Right lobe of liver (tissue), 6 donors: ENCODE measurements at regions not wholly inside any gene's neighbourhood (a gene's known extent, or its start where the extent isn't known, plus 50 kb on each side); places are given as distances from the start of the nearest gene placed in this dataset.

Experiments used
- ATAC-seq, 4 donors: fragments of 200-7000 bp; cut with Tn5 transposase; one replicate each; pipeline ENCODE4 v1.9.1; 2020; ENCODE audit warnings: mild to moderate bottlenecking in 4 of 4, moderate library complexity in 4 of 4
- DNase-seq, 3 donors: peaks; one replicate each; pipeline ENCODE4 v3.0.0-alpha.2; 2020
- H3K27ac ChIP-seq, 3 donors: fragments of 200-600 bp; one replicate each; pipeline ENCODE4 v1.8.0; 2022
- H3K27me3 ChIP-seq, 2 donors: fragments of 200-600 bp; one replicate each; pipeline ENCODE4 v1.8.0; 2022
- H3K36me3 ChIP-seq, 4 donors: fragments of 200-600 bp; sonication (generic) in 1 of 4; one replicate each; pipeline versions ENCODE4 v1.5.1 to v1.8.0; 2017 to 2022; ENCODE audit warnings: control low read depth in 1 of 4
- H3K4me1 ChIP-seq, 4 donors: fragments of 200-600 bp; sonication (generic) in 1 of 4; one replicate each; pipeline versions ENCODE4 v1.5.1 to v1.8.0; 2017 to 2022; ENCODE audit warnings: control low read depth in 1 of 4
- H3K4me3 ChIP-seq, 3 donors: fragments of 200-600 bp; one replicate each; pipeline ENCODE4 v1.8.0; 2022
- H3K9me3 ChIP-seq, 4 donors: fragments of 200-600 bp; sonication (generic) in 1 of 4; one replicate each; pipeline versions ENCODE4 v1.5.1 to v1.8.0; 2017 to 2022; ENCODE audit warnings: control low read depth in 1 of 4
- POLR2A ChIP-seq: fragments of 450-650 bp; IDR thresholded peaks from one replicate; pipeline ENCODE4 v1.6.1; 2017; ENCODE audit warnings: antibody characterized with exemption, mild to moderate bottlenecking
- whole genome bisulfite sequencing: methylation state at CpG from one replicate; pipeline ENCODE4 v1.1.6; 2018; ENCODE audit warnings: low coverage, low lambda C conversion rate; ENCODE audit not compliant: insufficient coverage; ENCODE audit errors: missing lambda C conversion rate; 5-methylcytosine and 5-hydroxymethylcytosine counted together
- intact Hi-C, 2 donors: fragments of 100-400 bp; cut with DNase I; formaldehyde crosslinking; loops; one replicate each; pipeline versions ENCODE4 v1.11.2 to v1.14.1; 2022
- TF ChIP-seq, protein P1 (sequence below), 4 donors: fragments of 200-600 bp in 3 of 4; fragments of 450-650 bp in 1 of 4; IDR thresholded peaks; one replicate each; pipeline versions ENCODE4 v1.5.1 to v1.8.0; 2016 to 2022; ENCODE audit warnings: antibody characterized with exemption in 4 of 4, mild to moderate bottlenecking in 2 of 4
- donor health status: DM: no; HTN: yes; CAD: no.
- donor health status: DM: no; HTN: no; CAD: no.
- donor health status: DM: no; HTN: no; CAD: no.
- donor health status: DM: no; HTN: yes; CAD: no.
- donor health status: DM: no; HTN: yes; CAD: no.

DNA sequence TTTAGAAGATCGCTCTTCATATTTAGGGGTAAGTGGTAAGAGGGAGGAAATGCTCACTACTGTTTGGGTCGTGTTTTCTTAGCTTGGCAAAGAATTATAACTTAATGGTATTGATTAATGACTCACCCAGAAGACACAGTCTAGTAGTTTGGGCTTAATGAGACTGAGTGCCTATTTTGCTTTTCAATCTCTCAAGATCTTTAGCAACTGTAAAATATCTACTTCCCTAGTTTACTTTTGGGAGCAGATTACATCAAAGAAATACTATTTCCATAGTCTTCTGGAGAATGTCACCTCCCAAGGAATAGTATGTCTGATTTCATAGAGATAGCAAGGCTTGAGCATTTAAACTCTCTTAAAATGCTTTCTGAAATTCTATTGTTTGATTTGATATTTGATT, 100.5 kb upstream of the SLC25A13 start:
- Histone ChIP-seq H3K36me3 (no peaks in the 10 kb centered on the region), H3K27me3 (no peaks in the 10 kb centered on the region), H3K4me3 (no peak overlapping the region), H3K4me1 (peaks cover 0 to 5% (median 2%) of the 10 kb centered on the region in 4 donors), H3K9me3 (no peaks in the 10 kb centered on the region), H3K27ac (no peak overlapping the region)
- WGBS, result 63% methylated on average over 2 of the region's 2 CpGs
- intact Hi-C loops, result no loop called here
- TF ChIP-seq POLR2A, result no peak
- TF ChIP-seq, protein P1, sequence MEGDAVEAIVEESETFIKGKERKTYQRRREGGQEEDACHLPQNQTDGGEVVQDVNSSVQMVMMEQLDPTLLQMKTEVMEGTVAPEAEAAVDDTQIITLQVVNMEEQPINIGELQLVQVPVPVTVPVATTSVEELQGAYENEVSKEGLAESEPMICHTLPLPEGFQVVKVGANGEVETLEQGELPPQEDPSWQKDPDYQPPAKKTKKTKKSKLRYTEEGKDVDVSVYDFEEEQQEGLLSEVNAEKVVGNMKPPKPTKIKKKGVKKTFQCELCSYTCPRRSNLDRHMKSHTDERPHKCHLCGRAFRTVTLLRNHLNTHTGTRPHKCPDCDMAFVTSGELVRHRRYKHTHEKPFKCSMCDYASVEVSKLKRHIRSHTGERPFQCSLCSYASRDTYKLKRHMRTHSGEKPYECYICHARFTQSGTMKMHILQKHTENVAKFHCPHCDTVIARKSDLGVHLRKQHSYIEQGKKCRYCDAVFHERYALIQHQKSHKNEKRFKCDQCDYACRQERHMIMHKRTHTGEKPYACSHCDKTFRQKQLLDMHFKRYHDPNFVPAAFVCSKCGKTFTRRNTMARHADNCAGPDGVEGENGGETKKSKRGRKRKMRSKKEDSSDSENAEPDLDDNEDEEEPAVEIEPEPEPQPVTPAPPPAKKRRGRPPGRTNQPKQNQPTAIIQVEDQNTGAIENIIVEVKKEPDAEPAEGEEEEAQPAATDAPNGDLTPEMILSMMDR (IDR thresholded peaks at IDR 0.05), result no peak
- DNase-seq, result no peak
- no peak for ATAC-seq

GRCh38 chr7:96418581-96418980, 96.7 kb upstream of the SLC25A13 start:
- DNase-seq (no peak), ATAC-seq (no peak)
- peaks cover 0 to 28% (median 14%) of the 10 kb centered on the region in 4 donors for H3K4me1 ChIP-seq
- H3K27me3 ChIP-seq, result no peaks in the 10 kb centered on the region
- no peak overlapping the region for H3K27ac ChIP-seq
- H3K4me3 ChIP-seq, result no peak overlapping the region
- H3K36me3 ChIP-seq, result no peaks in the 10 kb centered on the region
- TF ChIP-seq POLR2A, result no peak
- TF ChIP-seq, protein P1 (IDR thresholded peaks at IDR 0.05), result no peak
- intact Hi-C loops, result no loop called here
- 89% methylated on average over 1 of the region's 1 CpG for WGBS
- no peaks in the 10 kb centered on the region for H3K9me3 ChIP-seq

DNA sequence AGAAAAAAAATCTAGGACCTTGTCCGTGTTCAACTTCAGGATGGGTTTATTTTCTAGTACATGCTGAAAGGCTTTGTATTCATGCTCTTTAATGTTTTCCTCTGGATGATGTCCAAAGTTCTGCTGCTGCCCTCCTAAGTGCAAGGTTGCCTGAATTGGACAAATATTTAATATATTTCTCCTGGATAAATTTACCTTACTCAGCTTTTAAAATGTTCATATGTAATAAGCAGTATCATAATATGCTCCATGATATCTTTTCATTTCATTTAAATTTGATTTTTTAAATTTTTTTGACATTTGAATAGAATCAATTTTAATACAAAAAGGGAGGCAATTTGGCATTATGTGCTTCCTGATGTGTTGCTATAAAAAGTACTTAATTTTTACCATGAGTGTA, 95.9 kb upstream of the SLC25A13 start:
- intact Hi-C loops, result no loop called here
- 41% methylated on average over 1 of the region's 1 CpG for WGBS
- no peak overlapping the region for H3K27ac ChIP-seq

GRCh38 chr7:96416599-96416998, 94.7 kb upstream of the SLC25A13 start:
- Histone ChIP-seq H3K27me3 (no peaks in the 10 kb centered on the region), H3K9me3 (no peaks in the 10 kb centered on the region), H3K27ac (peak overlapping the region in 2 of 3 donors; percentile 51 to 68), H3K4me1 (peaks cover 0 to 28% (median 14%) of the 10 kb centered on the region in 4 donors), H3K4me3 (no peak overlapping the region), H3K36me3 (no peaks in the 10 kb centered on the region)
- TF ChIP-seq, protein P1 (IDR thresholded peaks at IDR 0.05), result no peak
- TF ChIP-seq POLR2A, result no peak
- intact Hi-C loops, result no loop called here
- WGBS, result 5% methylated on average over 1 of the region's 1 CpG
- ATAC-seq, result peak; percentile 68 to 74 (median 72)
- DNase-seq, result no peak

More for the DNA sequence above, 95.9 kb upstream of the SLC25A13 start:
- Histone ChIP-seq H3K9me3 (no peaks in the 10 kb centered on the region), H3K36me3 (no peaks in the 10 kb centered on the region), H3K4me1 (peaks cover 0 to 28% (median 14%) of the 10 kb centered on the region in 4 donors), H3K27me3 (no peaks in the 10 kb centered on the region), H3K4me3 (no peak overlapping the region)
- no peak for DNase-seq
- no peak for TF ChIP-seq POLR2A
- TF ChIP-seq, protein P1 (IDR thresholded peaks at IDR 0.05), result no peak
- ATAC-seq, result no peak

- DNase-seq (no peak), ATAC-seq (peak in 2 of 4 donors; percentile 2 to 9)
- intact Hi-C loops, result no loop called here
- Histone ChIP-seq H3K27ac (peak overlapping the region; percentile 2 to 68 (median 51)), H3K9me3 (no peaks in the 10 kb centered on the region), H3K4me1 (peaks cover 0 to 28% (median 14%) of the 10 kb centered on the region in 4 donors), H3K27me3 (no peaks in the 10 kb centered on the region), H3K4me3 (no peak overlapping the region), H3K36me3 (no peaks in the 10 kb centered on the region)
- 6% methylated on average over 3 of the region's 3 CpGs for WGBS
- TF ChIP-seq, protein P1 (IDR thresholded peaks at IDR 0.05), result no peak
- no peak for TF ChIP-seq POLR2A
Measured at GRCh38 chr7:96416116-96416515, 94.2 kb upstream of the SLC25A13 start.
